Astrocyte of the spinal cord (primary cell): ENCODE measurements at regions not wholly inside any gene's neighbourhood (a gene's known extent, or its start where the extent isn't known, plus 50 kb on each side); places are given as distances from the start of the nearest gene placed in this dataset.
A peak's percentile ranks its signal among the peaks of the same experiment; 100 is the strongest.

Experiments used
- DNase-seq: peaks from one replicate; pipeline ENCODE4 v3.0.0; 2011; ENCODE audit warnings: low read depth, low spot score
- H3K4me3 ChIP-seq: 2 replicates; pipeline ENCODE4 v1.5.1; 2011; ENCODE audit warnings: low read depth, mild to moderate bottlenecking, low read length, moderate library complexity
- in situ Hi-C: cut with HindIII; loops from 2 replicates; pipeline ENCODE4 v1.10.0; 2017; ENCODE audit warnings: low sequenced_read_pairs
- TF ChIP-seq, protein P1 (sequence below): IDR thresholded peaks from 2 replicates; pipeline ENCODE4 v1.5.1; 2012; ENCODE audit warnings: low read depth, mild to moderate bottlenecking, low read length, inconsistent platforms

DNA sequence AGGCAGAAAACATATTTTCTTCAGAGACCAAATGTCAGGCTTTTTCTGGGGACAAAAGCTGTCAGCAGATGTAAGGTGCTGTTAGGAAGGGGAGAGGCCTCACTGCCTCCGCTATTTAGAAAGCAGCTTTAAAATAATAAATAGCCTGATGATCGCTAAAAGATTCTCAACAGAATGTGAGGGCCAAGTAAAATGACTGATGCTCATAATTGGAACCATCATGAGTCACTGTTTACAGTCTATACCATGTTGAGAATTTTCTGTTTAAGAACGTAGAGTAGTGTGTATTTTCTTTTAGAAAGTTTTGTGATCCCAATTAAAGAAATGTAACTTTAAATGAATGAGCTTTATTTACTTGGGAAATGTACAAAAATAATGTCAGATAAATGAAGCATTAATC is 220.0 kb downstream of the CLIC5 start:
- TF ChIP-seq, protein P1, sequence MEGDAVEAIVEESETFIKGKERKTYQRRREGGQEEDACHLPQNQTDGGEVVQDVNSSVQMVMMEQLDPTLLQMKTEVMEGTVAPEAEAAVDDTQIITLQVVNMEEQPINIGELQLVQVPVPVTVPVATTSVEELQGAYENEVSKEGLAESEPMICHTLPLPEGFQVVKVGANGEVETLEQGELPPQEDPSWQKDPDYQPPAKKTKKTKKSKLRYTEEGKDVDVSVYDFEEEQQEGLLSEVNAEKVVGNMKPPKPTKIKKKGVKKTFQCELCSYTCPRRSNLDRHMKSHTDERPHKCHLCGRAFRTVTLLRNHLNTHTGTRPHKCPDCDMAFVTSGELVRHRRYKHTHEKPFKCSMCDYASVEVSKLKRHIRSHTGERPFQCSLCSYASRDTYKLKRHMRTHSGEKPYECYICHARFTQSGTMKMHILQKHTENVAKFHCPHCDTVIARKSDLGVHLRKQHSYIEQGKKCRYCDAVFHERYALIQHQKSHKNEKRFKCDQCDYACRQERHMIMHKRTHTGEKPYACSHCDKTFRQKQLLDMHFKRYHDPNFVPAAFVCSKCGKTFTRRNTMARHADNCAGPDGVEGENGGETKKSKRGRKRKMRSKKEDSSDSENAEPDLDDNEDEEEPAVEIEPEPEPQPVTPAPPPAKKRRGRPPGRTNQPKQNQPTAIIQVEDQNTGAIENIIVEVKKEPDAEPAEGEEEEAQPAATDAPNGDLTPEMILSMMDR = no peak
- in situ Hi-C loops = no loop called here
- H3K4me3 ChIP-seq = no peak overlapping the region
- no peak for DNase-seq

DNA sequence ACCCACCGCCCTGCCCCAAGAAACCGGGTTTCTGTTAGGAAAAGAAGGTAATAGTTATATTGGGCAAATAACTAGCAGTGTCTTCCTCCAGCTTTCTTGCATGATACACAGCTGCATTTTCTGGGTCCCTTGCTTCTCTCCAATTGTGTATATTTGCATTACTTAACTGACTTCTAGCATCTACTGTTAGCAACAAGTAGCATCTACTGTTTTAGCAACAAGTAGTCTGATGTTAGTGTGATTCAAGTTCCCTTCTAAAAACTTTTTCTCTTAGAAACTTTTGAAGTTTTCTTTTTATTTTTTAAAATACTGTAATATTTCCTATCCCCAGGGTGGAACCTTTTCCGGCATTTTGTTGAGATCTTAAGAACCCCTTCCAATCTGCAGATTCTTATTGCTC is 221.2 kb downstream of the CLIC5 start:
- DNase-seq = no peak
- TF ChIP-seq, protein P1 = no peak
- H3K4me3 ChIP-seq = no peak overlapping the region
- in situ Hi-C loops = no loop called here

DNA sequence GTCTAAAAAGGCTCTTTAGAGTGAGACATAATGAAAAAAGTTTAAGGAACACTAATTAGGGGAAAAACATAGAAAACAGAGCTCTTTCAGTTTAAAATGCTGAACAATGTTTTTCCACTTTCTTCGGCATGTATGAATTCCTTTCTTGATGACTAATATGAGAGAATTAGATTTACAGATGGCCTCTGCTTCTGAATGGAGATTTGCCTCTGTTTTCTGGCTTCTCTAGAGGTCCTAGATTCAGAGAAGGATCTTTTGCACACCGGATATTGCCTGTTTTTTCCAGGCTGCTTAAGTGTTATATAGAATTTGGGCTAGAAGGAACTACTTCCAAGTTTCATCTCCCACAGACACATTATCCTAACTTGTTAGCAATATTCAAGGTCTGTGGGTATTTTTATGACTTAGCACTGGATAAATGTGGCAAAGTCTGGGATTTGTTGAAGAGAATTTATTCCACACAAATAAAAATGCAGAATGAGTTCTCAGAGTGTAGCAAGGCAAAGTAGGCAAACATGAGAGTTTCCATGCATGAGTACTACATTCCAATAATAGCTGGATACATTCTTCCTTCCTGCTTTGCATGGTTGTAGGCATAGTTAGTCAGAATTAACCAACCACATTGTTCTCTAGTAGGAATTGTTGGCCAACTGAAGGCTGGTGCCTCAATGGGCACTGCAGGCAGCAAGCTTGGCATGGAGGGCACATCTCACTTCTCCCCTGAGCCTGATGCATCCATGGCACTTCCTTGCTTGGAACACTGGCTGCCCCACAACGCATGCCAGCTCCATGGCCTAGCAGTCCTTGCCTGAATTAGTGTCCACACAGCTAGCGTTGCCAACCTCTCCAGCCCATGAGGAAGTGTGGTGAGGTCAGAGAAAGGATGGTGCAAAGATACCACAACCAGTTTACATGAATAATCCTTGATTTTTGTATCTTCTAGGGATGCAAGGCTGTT is 224.2 kb downstream of the CLIC5 start:
- TF ChIP-seq, protein P1 = no peak
- DNase-seq = peak; percentile 63
- in situ Hi-C loops = no loop called here
- H3K4me3 ChIP-seq = no peak overlapping the region

DNA sequence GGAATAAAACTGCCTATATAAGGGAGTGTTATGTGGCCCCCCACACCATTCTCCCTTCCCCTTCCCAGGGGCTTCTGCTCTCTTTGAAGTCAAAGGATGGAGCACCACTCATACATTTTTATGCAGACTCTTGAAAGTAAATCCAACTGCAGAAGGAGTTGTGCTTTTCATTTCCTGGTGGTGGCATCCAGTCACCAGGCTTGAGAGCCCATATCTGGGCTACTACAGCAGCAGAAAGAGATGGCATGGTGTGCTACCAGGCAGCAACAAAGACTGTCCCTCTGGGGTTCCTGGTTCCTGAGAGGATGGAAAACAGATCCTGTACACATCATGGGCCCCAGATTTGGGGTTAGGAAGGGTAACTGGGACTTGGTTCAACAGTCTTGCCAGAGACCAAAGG is 226.4 kb downstream of the CLIC5 start:
- in situ Hi-C loops = no loop called here
- TF ChIP-seq, protein P1 = no peak
- no peak for DNase-seq
- no peak overlapping the region for H3K4me3 ChIP-seq

DNA sequence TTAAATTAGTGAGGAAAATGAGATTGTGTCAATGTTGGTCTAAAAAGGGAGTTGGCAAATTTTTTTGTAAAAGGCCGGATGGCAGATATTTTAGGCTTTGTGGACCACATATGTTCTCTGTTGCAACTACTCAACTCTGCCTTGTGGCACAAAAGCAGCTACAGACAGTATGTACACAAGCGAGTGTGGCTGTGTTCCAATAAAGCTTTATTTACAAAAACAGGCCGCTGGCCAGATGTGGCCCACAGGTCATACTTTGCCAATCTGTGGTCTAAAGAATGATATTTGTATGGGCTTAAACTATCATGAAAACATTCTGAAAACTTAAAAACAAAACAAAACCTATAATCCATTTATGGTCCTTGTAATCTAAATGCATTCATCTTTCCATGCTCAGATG is 228.3 kb downstream of the CLIC5 start:
- no peak for DNase-seq
- H3K4me3 ChIP-seq = no peak overlapping the region
- TF ChIP-seq, protein P1 = no peak
- in situ Hi-C loops = no loop called here

DNA sequence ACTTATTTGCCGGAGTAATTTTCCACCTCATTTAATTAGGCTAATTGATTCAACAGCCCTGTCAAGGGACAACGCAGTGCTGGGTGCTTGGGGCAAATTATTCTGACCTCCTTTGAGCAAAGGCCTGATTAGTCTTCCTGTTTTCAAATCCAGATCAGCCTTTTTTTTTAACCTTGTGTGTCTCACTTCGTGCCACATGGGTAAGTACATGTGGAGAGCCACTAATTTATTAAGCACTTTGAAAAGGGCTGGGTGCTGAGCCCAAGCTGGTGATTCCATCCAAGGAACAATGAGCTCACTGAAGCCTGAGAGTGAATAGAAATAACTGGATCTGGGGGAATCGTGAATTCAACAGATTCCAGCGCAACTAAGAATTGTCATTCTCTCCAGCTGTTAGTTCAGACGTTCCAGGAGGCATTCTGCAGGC is 229.3 kb downstream of the CLIC5 start:
- TF ChIP-seq, protein P1 = no peak
- DNase-seq = no peak

More for the DNA sequence above, 229.3 kb downstream of the CLIC5 start:
- in situ Hi-C loops = no loop called here
- H3K4me3 ChIP-seq = no peak overlapping the region
